ENCODE measurements at regions not wholly inside any gene's neighbourhood (a gene's known extent, or its start where the extent isn't known, plus 50 kb on each side); places are given as distances from the start of the nearest gene placed in this dataset.

GRCh38 chr21:14877581-14878228 lies 187.1 kb downstream of the NRIP1 start:
- H3K9me3 Mint-ChIP-seq, result no peaks in the 10 kb centered on the region; a peak in 1 of 5 replicates
- no peaks in the 10 kb centered on the region for H3K23me2 ChIP-seq (ENCODE audit: insufficient read length, low read depth, low read length, poor library complexity, severe bottlenecking)
- H4K8ac ChIP-seq (replicated peaks; ENCODE audit: insufficient read length, low read depth, low read length), result no peak overlapping the region
- H3K9me3 ChIP-seq (ENCODE audit: control insufficient read depth, low read depth, low read length), result no peaks in the 10 kb centered on the region
- peaks cover 0 to 2% of the 10 kb centered on the region in 2 experiments; a peak in 2 of 4 replicates for H3K4me1 Mint-ChIP-seq
- H3K18ac ChIP-seq (ENCODE audit: insufficient read length, low read depth, low read length), result no peak overlapping the region
- no peak overlapping the region for H2BK12ac ChIP-seq (ENCODE audit: insufficient read length, low read depth, low read length)
- H3K4me3 Mint-ChIP-seq, result no peak overlapping the region
- no peak overlapping the region for H3K4me2 ChIP-seq (ENCODE audit: insufficient read depth, insufficient read length, low read length)
- H3K79me1 ChIP-seq (ENCODE audit: insufficient read depth, low read depth, low read length, poor library complexity, severe bottlenecking), result no peaks in the 10 kb centered on the region
- no peak overlapping the region for H2AFZ ChIP-seq (ENCODE audit: low read length)
- no peak overlapping the region for H2BK15ac ChIP-seq (ENCODE audit: low read depth, low read length)
- H3K14ac ChIP-seq (ENCODE audit: insufficient read depth, low read length), result no peak overlapping the region
- no peaks in the 10 kb centered on the region for H3K36me3 Mint-ChIP-seq (ENCODE audit: insufficient read depth in 1 of 3, low read depth in 3 of 3)
- H4K5ac ChIP-seq (ENCODE audit: insufficient read length, low read depth, low read length), result no peak overlapping the region
- H3K4me1 ChIP-seq (ENCODE audit: insufficient read depth, low read length), result no peaks in the 10 kb centered on the region
- H2AK5ac ChIP-seq (ENCODE audit: insufficient read length, low read length), result no peak overlapping the region
- no peak for TF ChIP-seq CTCF (conservative IDR thresholded peaks at IDR 0.05)
- no peak for DNase-seq
- H3K27me3 Mint-ChIP-seq (ENCODE audit: low read depth), result no peaks in the 10 kb centered on the region
- no peak overlapping the region for H2BK5ac ChIP-seq (ENCODE audit: insufficient read length, low read length)
- no peak overlapping the region for H4K91ac ChIP-seq (ENCODE audit: insufficient read length, low read depth, low read length)
- H3K9ac ChIP-seq (ENCODE audit: extremely low read depth, insufficient read length, low read length), result no peak overlapping the region
- H2BK20ac ChIP-seq (ENCODE audit: low read depth, low read length, poor library complexity, severe bottlenecking), result no peak overlapping the region
- no peak overlapping the region for H3K27ac ChIP-seq (ENCODE audit: insufficient read length, low read depth, low read length)
- H3K23ac ChIP-seq (ENCODE audit: insufficient read length, low read depth, low read length), result no peak overlapping the region
- H3K27ac Mint-ChIP-seq, result no peak overlapping the region
- no peak overlapping the region for H2BK120ac ChIP-seq (ENCODE audit: low read depth, low read length, poor library complexity, severe bottlenecking)
- H3K56ac ChIP-seq (ENCODE audit: insufficient read length, low read depth, low read length), result no peak overlapping the region
- no CpG with 5 or more reads among the region's 2 CpGs for WGBS (ENCODE audit: extremely low coverage, insufficient read length, low lambda C conversion rate)
- H4K20me1 ChIP-seq (ENCODE audit: control insufficient read depth, insufficient read depth, insufficient read length), result no peaks in the 10 kb centered on the region
- no peak overlapping the region for H3T11ph ChIP-seq (ENCODE audit: low read length)
- no peaks in the 10 kb centered on the region for H3K27me3 ChIP-seq (ENCODE audit: insufficient read depth, low read length)
- no peak overlapping the region for H3K4ac ChIP-seq (ENCODE audit: low read depth, low read length)
- no peaks in the 10 kb centered on the region for H3K79me2 ChIP-seq (ENCODE audit: insufficient read depth, low read length)

Data from H9 (cell line).